ENCODE measurements at regions not wholly inside any gene's neighbourhood (a gene's known extent, or its start where the extent isn't known, plus 50 kb on each side); places are given as distances from the start of the nearest gene placed in this dataset.

DNA sequence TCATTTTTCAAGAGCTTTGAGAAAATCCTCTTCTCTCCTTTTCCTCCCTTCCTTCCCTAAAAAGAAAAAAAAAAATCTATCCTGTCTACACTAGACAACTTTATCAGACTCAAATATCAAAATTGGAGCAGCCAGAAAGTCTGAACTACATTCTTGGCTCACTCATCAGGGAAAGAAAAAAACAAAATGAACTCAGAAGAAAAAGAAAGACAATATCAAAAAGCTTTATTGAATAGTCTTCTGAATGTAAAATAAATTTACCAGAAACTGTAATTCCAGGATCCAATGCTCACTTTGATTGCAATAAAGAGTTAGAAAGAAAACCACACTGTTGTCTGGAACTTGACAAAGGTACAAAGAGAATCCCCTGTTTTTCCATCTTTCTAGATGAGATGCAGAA, 507.2 kb upstream of the MPDZ start:
- intact Hi-C loops (cut with micrococcal nuclease; ENCODE audit: unreplicated experiment) (no loop called here), in situ Hi-C loops (cut with HindIII; ENCODE audit: extremely low pct_ligation_motif_present, low pct_unique_long_range_greater_than_20kb) (no loop called here)
- FAIRE-seq (no peak), DNase-seq (ENCODE audit: low spot score) (no peak), ATAC-seq (no peak)
- Histone ChIP-seq H3K27ac (ENCODE audit: extremely low read length, insufficient read depth, low read length) (no peak overlapping the region), H3K4me2 (ENCODE audit: low read depth, low read length) (no peak overlapping the region), H3K9ac (ENCODE audit: insufficient read depth, low read depth, low read length) (no peak overlapping the region), H3K36me3 (replicated peaks in 1 of 2; ENCODE audit: control insufficient read depth in 1 of 2, insufficient read depth in 2 of 2, low read length in 2 of 2) (no peaks in the 10 kb centered on the region), H3K79me2 (ENCODE audit: insufficient read depth, low read length) (no peaks in the 10 kb centered on the region), H3K4me1 (ENCODE audit: insufficient read depth, low read length) (peaks cover 7% of the 10 kb centered on the region), H3K27me3 (ENCODE audit: control insufficient read depth in 1 of 2, insufficient read depth in 2 of 2, low read length in 2 of 2) (no peaks in the 10 kb centered on the region), H3K4me3 (replicated peaks in 1 of 3; ENCODE audit: insufficient read depth in 1 of 3, low read depth in 2 of 3, low read length in 3 of 3) (no peak overlapping the region), H4K20me1 (ENCODE audit: insufficient read depth, low read length) (no peaks in the 10 kb centered on the region), H3K9me3 (ENCODE audit: low read length) (no peaks in the 10 kb centered on the region), H2AFZ (ENCODE audit: low read length) (no peak overlapping the region)
- CTCF ChIA-PET (ENCODE audit: low intra/inter-chr PET ratio, low total read pairs) = no interaction called here
- TF ChIP-seq ZNF674 (CRISPR knock-in tag; IDR thresholded peaks at IDR 0.05; ENCODE audit: low read depth) = no peak
- TF ChIP-seq MBD4 (IDR thresholded peaks at IDR 0.05; ENCODE audit: borderline replicate concordance, low read length) = no peak
- no TSS peak for BruUV-seq (replicated peaks)
- POLR2A ChIA-PET = no interaction called here

GRCh38 chr9:13786131-13786530, 506.6 kb upstream of the MPDZ start:
- ATAC-seq (no peak), FAIRE-seq (no peak), DNase-seq (ENCODE audit: low spot score) (no peak)
- H3K27ac ChIP-seq (ENCODE audit: extremely low read length, insufficient read depth, low read length) = no peak overlapping the region
- WGBS (ENCODE audit: low lambda C conversion rate) = 73% methylated on average over 7 of the region's 7 CpGs
- no peaks in the 10 kb centered on the region for H4K20me1 ChIP-seq (ENCODE audit: insufficient read depth, low read length)
- intact Hi-C loops (cut with micrococcal nuclease; ENCODE audit: unreplicated experiment) (no loop called here), in situ Hi-C loops (cut with HindIII; ENCODE audit: extremely low pct_ligation_motif_present, low pct_unique_long_range_greater_than_20kb) (no loop called here)
- H3K4me1 ChIP-seq (ENCODE audit: insufficient read depth, low read length) = peaks cover under 1% of the 10 kb centered on the region; the same call in 1 of the 2 replicates
- H3K9ac ChIP-seq (ENCODE audit: insufficient read depth, low read depth, low read length) = no peak overlapping the region
- BruUV-seq (replicated peaks) = no TSS peak
- no peak overlapping the region for H2AFZ ChIP-seq (ENCODE audit: low read length)
- H3K79me2 ChIP-seq (ENCODE audit: insufficient read depth, low read length) = no peaks in the 10 kb centered on the region
- no peaks in the 10 kb centered on the region for H3K27me3 ChIP-seq (ENCODE audit: control insufficient read depth in 1 of 2, insufficient read depth in 2 of 2, low read length in 2 of 2)
- H3K4me3 ChIP-seq (replicated peaks in 1 of 3; ENCODE audit: insufficient read depth in 1 of 3, low read depth in 2 of 3, low read length in 3 of 3) = no peak overlapping the region
- H3K36me3 ChIP-seq (replicated peaks in 1 of 2; ENCODE audit: control insufficient read depth in 1 of 2, insufficient read depth in 2 of 2, low read length in 2 of 2) = no peaks in the 10 kb centered on the region
- TF ChIP-seq, protein P1, sequence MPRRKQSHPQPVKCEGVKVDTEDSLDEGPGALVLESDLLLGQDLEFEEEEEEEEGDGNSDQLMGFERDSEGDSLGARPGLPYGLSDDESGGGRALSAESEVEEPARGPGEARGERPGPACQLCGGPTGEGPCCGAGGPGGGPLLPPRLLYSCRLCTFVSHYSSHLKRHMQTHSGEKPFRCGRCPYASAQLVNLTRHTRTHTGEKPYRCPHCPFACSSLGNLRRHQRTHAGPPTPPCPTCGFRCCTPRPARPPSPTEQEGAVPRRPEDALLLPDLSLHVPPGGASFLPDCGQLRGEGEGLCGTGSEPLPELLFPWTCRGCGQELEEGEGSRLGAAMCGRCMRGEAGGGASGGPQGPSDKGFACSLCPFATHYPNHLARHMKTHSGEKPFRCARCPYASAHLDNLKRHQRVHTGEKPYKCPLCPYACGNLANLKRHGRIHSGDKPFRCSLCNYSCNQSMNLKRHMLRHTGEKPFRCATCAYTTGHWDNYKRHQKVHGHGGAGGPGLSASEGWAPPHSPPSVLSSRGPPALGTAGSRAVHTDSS (CRISPR knock-in tag; conservative IDR thresholded peaks at IDR 0.05) = no peak
- TF ChIP-seq ZBTB1 (CRISPR knock-in tag; IDR thresholded peaks at IDR 0.05; ENCODE audit: borderline replicate concordance) = no peak
- no peak for TF ChIP-seq POGZ (CRISPR knock-in tag; IDR thresholded peaks at IDR 0.05)
- no peak for TF ChIP-seq ZFP62 (CRISPR knock-in tag; IDR thresholded peaks at IDR 0.05)
- no peak for TF ChIP-seq HCFC1 (IDR thresholded peaks at IDR 0.05; ENCODE audit: low read depth, low read length)
- no peak for TF ChIP-seq ARID2 (CRISPR knock-in tag; IDR thresholded peaks at IDR 0.05; ENCODE audit: borderline replicate concordance)
- TF ChIP-seq, protein P2, sequence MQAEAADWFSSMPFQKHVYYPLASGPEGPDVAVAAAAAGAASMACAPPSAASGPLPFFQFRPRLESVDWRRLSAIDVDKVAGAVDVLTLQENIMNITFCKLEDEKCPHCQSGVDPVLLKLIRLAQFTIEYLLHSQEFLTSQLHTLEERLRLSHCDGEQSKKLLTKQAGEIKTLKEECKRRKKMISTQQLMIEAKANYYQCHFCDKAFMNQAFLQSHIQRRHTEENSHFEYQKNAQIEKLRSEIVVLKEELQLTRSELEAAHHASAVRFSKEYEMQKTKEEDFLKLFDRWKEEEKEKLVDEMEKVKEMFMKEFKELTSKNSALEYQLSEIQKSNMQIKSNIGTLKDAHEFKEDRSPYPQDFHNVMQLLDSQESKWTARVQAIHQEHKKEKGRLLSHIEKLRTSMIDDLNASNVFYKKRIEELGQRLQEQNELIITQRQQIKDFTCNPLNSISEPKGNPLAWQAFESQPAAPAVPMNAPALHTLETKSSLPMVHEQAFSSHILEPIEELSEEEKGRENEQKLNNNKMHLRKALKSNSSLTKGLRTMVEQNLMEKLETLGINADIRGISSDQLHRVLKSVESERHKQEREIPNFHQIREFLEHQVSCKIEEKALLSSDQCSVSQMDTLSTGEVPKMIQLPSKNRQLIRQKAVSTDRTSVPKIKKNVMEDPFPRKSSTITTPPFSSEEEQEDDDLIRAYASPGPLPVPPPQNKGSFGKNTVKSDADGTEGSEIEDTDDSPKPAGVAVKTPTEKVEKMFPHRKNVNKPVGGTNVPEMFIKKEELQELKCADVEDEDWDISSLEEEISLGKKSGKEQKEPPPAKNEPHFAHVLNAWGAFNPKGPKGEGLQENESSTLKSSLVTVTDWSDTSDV (CRISPR knock-in tag; IDR thresholded peaks at IDR 0.05) = no peak
- TF ChIP-seq NBN (conservative IDR thresholded peaks at IDR 0.05) = no peak
- TF ChIP-seq PRDM4 (CRISPR knock-in tag; IDR thresholded peaks at IDR 0.05; ENCODE audit: borderline replicate concordance) = no peak
- TF ChIP-seq MZF1 (CRISPR knock-in tag; IDR thresholded peaks at IDR 0.05; ENCODE audit: borderline replicate concordance) = no peak
- H3K9me3 ChIP-seq (ENCODE audit: low read length) = no peaks in the 10 kb centered on the region
- POLR2A ChIA-PET = no interaction called here
- H3K4me2 ChIP-seq (ENCODE audit: low read depth, low read length) = no peak overlapping the region
- CTCF ChIA-PET (ENCODE audit: low intra/inter-chr PET ratio, low total read pairs) = no interaction called here
